ENCODE measurements at regions not wholly inside any gene's neighbourhood (a gene's known extent, or its start where the extent isn't known, plus 50 kb on each side); places are given as distances from the start of the nearest gene placed in this dataset.

DNA sequence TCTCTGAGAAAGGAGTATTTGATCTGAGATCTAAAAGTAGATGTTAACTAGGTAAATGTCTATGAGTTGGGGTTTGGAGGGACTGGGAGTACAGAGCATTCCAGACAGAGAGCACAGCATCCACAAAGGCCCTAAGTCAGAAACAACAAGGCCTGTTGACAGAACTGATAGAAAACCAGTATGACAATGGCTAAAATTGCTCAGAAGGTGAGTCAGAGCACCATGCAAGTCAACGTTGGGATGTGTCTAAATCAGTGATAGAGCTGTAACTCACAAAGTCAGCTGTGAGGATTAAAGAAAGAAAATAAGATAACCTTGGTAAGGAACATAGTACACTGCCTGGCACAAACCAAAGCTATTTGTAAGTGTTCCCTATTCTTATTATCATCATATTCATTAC, 124.0 kb downstream of the CETN3 start:
- H3K4me3 ChIP-seq (ENCODE audit: low read depth, low read length), result no peak overlapping the region
- no peak for TF ChIP-seq CTCF (IDR thresholded peaks at IDR 0.05; ENCODE audit: low read depth, low read length)

GRCh38 chr5:90284375-90284774, 125.2 kb downstream of the CETN3 start:
- no peak for TF ChIP-seq CTCF (IDR thresholded peaks at IDR 0.05; ENCODE audit: low read depth, low read length)
- no peak overlapping the region for H3K4me3 ChIP-seq (ENCODE audit: low read depth, low read length)

DNA sequence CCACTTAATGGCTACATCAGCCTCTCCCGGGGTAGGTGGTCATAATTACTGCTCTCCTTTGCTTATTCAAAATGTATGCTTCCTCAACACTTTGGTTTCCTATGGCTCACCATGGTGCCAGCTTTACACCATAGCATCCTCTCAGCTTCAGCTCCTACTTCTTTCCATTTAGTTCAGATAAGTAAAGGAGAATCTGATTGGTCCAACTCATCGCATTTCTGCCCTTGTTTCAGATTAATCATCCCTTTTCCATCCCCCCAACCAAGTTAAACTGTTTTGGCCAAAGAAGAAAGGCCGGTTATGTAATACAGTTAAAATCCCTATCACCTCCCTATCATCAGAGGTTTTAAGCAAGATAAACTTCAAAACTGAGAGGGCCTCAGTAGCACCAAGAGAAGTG, 130.5 kb downstream of the CETN3 start:
- no peak for TF ChIP-seq CTCF (IDR thresholded peaks at IDR 0.05; ENCODE audit: low read depth, low read length)
- H3K4me3 ChIP-seq (ENCODE audit: low read depth, low read length), result no peak overlapping the region

- no peak overlapping the region for H3K4me3 ChIP-seq (ENCODE audit: low read depth, low read length)
- TF ChIP-seq CTCF (IDR thresholded peaks at IDR 0.05; ENCODE audit: low read depth, low read length), result no peak
These were observed 135.3 kb downstream of the CETN3 start for GRCh38 chr5:90274216-90274615.

DNA sequence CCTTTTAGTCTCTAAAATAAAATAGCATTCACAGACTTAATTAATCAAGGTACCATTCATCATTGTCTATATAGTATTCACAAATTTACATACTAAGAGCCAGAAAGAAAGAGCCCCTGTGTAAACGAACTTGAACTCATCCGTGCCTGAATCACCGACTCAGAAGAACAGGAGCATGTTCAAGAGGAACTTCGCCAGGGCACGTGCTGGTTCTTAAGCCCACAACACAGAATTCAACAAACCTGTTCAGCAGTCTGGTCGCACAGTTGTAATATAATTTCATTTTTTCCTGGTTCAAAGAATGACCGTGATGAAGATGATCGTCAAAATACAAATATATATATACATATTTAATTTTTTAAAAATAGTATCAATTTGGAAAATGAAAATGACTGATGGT, 141.9 kb downstream of the CETN3 start:
- no peak overlapping the region for H3K4me3 ChIP-seq (ENCODE audit: low read depth, low read length)
- TF ChIP-seq CTCF (IDR thresholded peaks at IDR 0.05; ENCODE audit: low read depth, low read length), result no peak

- H3K4me3 ChIP-seq (ENCODE audit: low read depth, low read length), result no peak overlapping the region
- TF ChIP-seq CTCF (IDR thresholded peaks at IDR 0.05; ENCODE audit: low read depth, low read length), result no peak
These were observed 144.1 kb downstream of the CETN3 start for GRCh38 chr5:90265545-90265857.

- TF ChIP-seq CTCF (IDR thresholded peaks at IDR 0.05; ENCODE audit: low read depth, low read length), result peak; percentile 88
- no peak overlapping the region for H3K4me3 ChIP-seq (ENCODE audit: low read depth, low read length)
These were observed 144.6 kb downstream of the CETN3 start for GRCh38 chr5:90264689-90265544.

Data from WI38 (cell line).